GM19023 (cell line): ENCODE measurements at regions not wholly inside any gene's neighbourhood (a gene's known extent, or its start where the extent isn't known, plus 50 kb on each side); places are given as distances from the start of the nearest gene placed in this dataset.

Experiments used
- ATAC-seq: cut with Tn5 transposase; IDR thresholded peaks from one replicate; pipeline ENCODE4 v1.9.1; 2021; ENCODE audit warnings: mild to moderate bottlenecking, moderate library complexity; ENCODE audit not compliant: unreplicated experiment

DNA sequence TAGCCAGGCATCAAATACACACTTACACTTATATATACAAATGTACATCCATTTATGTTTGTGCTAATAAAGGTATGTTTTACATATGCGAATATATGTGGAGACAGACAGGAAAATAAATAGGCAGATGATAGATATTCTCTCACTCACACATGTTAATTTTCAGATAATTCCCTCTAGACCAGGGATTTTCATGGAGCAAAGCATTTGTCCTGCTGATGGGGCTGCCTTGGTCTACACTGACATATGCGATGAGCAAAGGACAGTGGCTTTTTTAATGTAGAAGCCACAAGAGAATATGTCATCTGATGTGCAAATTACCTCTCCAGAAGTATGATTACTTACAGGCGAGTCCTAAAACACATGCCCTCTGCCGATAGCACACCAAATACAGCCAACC, 224.5 kb downstream of the VEGFC start:
- no peak for ATAC-seq

DNA sequence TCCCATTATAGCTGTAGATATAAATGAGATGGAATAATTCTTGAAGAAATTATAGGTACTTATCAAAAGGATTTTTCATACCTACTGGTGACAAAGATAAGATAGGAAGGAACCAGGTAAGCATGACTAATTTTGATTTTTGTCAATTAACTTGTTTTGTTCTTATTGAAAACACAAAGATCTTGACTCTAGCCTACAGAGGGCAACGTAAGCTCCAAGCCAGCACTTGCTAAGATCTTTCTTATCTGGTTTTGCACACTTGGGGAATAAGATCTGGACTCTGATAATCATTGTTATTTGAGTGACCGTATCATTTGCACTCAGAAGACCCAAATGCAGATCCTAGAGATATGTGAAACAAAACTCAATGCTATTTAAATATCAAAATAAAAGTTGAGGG, 223.4 kb downstream of the VEGFC start:
- ATAC-seq = no peak

DNA sequence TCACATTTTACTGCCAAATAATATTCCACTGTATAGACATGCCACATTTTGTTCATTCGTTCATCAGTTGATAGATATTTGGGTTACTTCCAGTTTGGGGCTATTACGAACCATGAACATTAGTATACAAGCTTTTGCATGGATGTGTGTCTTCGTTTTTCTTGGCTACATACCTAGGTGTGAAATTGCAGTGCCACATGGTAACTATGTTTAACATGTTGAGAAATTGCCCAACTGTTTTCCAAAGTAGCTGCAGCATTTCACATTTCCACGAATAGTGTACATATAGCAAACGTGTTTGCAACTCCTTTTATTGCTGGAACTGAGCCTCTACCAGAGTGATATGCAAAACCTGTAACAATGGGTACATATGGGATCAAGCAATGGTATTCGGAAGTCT, 221.5 kb downstream of the VEGFC start:
- ATAC-seq = no peak

DNA sequence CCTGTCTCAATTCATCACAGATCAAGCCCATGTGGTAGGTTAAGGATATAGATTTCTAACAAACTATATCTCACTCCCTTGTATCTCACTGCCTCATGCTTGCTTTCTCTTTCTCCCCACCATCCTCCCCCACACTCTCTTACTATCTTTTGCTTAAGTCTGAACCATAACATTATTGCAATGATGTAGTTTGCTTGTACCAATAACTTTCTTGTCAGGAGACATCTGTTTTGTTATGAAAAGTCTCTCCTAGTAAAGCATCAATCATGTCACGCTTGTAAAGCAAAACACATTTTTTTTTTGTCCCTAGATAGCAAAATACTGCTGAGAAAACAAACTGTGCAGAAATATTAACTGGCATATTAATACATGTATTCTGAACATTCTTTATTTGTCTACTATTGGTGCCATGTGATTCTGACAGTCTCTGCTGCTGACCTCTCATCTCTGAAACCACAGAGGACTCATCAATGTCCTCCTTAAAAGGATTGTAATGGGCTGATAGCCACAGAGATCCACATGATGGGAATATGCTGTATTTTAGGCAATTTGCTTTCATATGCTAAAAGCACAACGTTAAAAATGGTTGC, 217.5 kb downstream of the VEGFC start:
- no peak for ATAC-seq

DNA sequence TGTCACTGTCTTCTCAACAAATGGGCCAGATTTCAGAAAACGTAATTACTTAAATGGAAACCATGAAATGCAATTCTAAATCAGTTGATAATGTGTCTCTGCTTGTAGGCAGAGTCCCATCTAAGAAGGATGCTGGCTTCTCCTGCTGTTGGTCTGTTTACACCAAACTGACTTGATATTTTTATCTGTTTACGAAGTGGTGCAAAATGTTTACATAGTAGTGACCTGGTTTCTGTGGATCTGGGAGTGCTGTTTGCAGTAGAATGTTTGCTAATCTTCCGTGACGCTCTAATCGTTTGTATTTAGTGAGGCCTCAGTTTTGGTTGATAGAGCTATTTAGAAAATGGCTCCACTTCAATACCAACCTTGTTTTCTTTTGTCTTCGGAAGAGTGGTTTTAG, 213.5 kb downstream of the VEGFC start:
- ATAC-seq = no peak

DNA sequence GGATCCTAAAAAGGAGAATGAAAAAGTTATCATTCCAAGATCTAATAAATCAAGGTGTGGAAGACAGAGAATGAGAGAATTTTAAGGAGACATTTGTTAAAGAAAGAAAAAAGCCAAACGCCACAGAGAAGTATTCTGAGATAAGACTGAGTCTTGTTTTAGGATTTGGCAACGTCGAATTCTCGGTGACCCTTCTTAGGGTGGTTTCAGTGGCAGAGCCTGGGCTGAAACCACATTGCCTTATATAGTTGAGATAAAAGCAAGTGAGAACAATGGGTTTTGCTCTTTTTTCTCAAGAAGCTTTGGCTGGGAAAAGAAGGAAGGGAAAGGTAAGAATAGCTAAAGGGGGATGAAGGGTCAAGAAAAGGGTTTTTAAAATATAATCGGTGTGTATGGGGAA, 209.4 kb downstream of the VEGFC start:
- ATAC-seq = no peak

DNA sequence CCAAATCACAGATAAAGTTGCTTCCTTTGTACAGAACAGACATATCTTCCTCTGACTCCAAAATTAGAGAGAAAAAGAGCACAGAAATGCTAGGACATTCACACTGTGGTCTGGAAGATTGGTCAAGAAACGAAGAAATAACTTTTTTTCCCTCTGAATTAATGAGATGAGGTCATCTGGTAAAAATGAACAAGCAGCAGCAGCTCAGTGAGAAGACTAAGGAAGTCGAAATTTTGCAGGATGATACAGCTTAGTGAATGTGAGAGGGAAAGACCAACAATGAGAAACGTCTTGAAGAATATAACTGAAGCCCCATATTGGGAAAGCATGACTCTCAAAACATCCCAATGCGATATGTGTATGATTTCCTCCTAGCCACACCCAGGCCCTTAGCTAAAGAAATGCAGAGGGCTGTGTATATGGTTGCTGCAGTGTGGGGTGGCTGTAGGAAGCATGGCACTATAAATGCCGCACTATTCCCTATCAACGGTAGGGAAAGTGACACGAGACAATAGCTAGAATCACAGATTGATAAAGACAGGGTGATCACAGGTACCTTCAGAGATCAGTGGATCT, 208.6 kb downstream of the VEGFC start:
- ATAC-seq = no peak

DNA sequence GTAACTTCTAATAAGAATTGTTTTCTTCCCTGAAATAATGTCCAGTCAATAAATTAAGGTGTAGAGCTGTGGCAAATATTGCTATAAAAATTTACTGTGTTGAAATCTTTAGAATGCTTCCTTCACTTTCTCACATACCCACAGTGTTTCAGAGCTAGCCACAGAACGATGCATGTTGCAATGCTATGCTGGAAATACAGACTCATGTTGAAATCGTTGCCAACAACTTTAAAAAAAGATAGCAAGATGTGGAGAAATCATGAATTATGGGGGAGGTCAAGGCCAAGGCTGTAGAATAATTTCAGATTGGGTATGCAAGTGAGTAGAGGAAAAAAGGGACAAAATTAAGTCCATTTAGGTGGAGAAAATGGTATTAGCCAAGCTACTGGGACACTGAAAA, 204.8 kb downstream of the VEGFC start:
- no peak for ATAC-seq

DNA sequence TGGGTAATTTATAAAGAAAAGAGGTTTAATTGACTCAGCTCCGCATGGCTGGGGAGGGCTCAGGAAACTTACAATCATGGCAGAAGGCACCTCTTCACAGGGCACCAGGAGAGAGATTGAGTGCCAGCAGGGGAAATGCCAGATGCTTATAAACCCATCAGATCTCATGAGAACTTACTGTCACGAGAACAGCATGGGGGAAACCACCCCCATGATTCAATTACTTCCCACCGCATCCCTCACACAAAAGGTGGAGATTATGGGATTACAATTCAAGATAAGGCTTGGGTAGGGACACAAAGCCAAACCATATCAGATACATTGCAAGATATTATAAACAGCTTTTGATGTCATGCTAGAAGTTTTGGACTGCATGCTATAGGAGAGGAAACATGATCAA, 204.3 kb downstream of the VEGFC start:
- ATAC-seq = no peak

DNA sequence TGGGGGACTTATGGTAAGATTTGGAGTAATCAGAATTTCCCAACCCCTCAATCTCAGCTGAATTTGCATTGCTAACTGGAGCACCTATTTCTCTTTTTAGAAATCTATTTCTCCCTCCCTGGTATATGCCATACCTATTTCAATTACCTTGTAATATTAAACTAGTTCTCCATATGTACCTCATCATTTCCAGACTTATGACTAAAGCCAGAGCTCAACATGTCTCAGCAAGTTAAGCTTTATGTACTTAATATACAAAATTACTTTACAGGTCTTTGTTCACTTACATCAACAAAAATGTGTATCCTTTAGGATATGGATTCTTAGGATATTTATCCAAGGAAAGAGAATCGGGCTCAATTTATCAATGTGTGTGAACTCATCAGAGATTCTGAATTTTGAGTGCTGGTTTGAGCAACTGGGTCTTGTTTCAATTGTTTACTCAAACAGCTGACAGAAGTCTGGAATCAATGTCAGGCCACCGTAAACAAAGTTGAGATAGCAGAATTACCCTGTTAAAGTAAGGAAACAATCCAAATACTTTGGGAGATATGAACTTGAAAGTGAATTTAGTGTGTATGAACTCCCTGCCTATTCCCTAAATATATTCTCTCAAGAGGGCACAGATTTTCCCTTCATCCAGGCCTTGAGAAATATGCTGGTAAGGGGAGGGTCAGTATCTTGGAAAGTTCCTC, 199.6 kb downstream of the VEGFC start:
- ATAC-seq = no peak

DNA sequence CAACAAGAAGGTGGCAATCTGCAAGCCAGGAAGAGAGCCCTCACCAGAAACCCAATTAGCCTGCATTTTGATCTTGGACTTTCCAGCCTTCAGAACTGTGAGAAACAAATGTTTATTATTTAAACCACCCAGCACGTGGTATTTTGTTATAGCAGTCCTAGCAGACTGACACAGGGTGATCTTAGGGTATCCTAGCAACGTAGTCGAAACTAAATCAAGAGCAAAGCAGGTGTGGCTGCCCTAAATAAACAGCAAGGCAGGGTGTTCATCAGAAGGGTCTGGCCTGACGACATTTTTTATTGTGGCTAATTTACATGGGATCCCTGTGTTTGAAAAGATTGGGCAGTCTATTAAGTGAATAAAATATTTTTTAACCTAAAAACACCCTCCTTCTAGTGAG, 198.8 kb downstream of the VEGFC start:
- ATAC-seq = no peak

DNA sequence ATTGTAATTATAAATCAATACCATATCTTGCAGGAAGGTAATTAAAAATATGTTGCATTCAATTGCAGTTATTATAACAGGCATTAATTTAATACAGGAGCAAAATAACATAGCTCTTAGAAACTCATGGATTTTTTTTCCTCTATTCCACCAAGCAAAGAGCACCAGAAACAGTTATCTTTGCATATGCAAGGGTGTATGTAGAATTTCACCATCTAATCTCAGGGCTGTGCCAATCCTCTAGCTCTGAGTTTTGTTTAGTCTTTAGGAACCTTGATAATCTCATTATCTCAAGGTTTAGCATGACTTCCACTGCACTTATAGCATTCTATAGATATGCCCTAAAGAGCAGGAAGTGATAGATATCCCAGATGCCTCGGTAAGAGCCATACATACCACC, 197.5 kb downstream of the VEGFC start:
- no peak for ATAC-seq

DNA sequence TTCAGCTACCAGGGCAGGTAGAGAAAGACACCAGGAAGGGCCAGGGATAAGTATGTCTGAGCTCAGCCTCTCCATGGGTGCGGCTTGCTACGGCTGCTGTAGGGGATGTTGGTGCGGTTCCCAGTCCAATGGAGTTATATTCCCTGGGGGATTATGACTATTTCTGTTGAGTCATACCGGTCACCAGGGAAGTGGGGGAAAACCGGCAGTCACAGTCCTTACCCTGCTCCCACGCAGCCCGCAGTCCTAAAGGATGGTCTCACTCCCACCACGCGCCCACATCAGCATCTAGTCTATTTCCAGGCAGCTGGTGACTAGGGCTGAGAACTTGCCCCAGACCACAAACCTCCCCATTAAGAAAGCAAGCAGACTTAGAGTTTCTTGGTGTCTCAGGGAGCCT, 191.6 kb downstream of the VEGFC start:
- ATAC-seq = no peak

DNA sequence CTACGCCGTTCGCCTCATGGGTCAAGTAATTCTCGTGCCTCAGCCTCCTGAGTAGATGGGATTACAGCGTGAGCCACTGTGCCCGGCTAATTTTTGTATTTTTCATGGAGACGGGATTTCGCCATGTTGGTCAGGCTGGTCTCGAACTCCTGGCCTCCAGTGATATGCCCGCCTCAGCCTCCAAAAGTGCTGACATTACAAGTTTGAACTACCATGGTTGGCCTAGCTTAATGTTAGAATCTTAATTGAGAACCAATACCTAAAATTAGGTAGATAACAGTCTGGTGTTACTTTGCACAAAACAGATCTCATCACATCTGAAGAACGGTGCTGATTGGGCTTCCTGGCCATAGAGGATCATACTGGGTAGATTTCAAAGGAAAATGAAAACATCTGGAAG, 184.9 kb downstream of the VEGFC start:
- no peak for ATAC-seq

DNA sequence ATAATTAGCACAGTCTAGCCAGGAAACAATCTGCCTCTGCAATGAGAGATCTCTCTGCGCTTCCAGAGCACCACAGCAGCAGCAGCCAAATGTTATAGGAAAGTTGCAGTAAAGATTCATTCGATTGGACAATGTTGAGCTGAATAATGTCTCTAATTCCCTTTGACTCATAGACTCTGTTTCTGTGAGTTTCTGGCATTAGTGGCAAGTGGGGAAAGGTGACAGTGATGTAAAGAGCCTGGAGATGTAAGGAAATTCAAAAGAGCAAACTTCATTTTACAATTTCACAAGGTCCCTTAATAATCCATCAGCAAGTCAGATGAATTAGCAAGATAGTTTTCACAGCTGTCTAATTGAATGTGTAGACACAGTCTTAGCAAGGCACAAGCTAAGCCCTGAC, 184.4 kb downstream of the VEGFC start:
- ATAC-seq = no peak

DNA sequence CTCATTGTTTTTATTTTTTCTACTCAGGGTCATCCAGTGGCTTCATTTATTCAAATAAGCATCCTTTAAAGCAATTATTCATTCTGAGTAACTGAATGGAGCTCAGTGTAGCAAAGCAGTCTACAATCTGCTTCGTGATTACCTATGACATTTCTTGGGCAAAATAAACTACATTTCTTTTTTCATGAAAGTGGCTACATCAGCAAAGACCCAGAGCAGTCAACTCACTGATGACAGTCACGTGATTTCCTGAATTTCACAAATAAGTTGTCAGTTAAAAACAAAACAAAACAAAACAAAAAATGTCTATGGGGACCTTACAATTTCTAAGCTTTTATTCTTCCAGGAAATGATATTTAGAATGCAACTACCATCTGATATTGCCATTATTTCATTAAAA, 182.1 kb downstream of the VEGFC start:
- no peak for ATAC-seq

DNA sequence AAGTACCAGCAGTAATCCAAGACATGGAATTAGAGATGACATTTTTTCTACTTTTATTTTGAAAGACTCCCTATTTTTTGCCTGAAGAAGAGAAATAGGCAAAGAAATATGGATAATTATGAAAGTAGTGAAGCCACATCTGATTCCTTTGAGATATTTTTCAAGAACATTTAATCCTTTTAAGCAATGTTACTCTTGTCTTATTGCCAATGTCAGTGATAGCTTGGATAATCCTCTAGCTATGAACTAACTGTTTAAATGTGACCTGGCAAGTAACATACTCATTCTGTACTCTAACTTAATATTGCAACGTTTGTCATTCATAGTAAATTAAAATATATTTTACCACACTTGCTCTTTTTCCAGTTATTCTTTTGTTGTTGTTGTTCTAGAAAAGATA, 181.3 kb downstream of the VEGFC start:
- ATAC-seq = no peak

DNA sequence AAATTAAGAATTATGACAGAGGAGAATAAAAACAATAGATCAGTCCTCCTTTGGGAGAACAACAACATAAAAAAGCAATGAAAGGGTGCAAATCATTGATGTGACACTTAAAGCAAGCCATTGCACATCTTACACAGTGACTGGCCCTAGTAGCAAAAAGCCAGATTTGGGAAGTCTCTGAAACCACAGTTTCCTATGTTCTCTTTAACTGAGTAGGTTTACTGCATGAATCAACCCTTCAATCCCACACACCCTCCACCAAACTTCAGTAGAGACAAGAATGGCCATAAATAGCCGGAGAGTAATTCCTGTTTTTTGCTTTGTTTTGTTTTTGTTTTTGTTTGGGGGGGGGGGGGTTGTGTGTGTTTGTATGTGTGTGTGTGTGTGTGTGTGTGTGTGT, 180.8 kb downstream of the VEGFC start:
- no peak for ATAC-seq

DNA sequence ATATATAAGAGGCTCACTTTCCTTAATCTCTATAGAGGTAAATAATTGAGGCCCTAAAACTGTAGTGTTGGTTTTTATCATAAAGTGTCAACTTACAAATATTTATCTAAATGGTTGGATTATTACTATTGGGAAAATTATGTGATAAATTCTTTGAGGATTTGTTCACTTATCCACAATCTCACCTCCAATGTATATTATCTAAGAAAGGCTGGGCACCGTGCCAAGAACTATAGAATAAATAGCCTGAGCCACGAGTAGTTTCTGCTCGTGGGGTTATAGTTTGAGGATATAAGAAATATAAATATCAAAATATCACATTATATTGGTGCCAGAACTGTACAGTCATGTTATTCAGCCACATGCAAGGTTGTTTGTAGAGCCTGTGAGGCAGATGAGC, 177.9 kb downstream of the VEGFC start:
- no peak for ATAC-seq

DNA sequence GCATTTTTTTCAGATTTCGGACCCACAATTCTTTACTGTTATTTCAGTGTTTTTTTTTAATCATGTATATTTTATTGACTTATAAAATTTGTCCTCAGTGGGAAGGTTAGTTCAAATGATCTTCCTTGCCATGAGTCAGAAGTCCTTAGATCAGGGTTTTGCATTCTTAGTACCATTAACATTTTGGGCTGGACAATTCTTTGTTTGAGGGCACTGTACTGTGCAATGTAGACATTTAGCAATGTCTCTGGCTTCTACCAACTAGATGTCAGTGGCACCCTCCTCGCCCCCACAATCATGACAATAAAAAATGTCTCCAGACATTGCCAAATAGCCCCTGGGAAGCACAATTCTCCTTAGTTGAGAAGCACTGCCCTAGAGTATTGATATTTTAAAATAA, 176.6 kb downstream of the VEGFC start:
- ATAC-seq = no peak

DNA sequence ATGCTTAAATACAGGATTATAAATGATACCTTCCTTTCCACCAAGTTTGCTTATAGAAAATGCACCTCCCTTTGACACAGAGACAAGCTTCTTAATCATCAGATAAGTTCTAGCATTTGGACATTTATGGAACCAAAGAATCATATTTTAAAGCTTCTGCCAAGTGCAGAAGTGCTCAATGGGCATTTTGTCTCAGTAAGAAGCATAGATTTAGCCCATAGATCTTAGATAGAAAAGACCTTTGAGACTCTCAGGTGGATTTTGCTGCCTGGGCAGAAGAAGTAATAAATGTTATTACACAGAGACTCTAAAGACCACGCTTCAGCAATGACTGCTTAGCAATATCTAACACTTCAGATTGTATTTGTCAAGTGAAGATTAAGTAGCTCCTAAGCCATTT, 174.6 kb downstream of the VEGFC start:
- ATAC-seq = no peak

DNA sequence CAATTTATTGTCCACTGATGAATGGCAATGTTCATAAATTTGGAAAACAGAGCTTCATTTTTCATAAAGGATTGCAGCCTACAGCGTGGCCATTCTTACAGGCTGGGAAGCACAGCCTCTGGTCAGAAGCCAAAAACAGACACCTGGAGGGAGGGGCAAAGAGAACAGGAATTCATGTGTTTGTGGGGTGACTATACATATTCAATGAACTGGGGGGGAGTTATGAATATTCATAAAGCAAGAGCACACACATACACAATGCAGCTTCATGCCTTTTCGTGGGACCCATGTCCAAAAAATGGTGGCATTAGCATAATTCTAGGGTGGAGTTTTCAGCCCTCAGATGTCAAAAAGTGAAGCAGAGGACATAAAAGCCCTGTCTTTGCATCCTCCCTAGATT, 173.3 kb downstream of the VEGFC start:
- ATAC-seq = no peak
